Astrocyte (in vitro differentiated cells and primary cell): ENCODE measurements at regions not wholly inside any gene's neighbourhood (a gene's known extent, or its start where the extent isn't known, plus 50 kb on each side); places are given as distances from the start of the nearest gene placed in this dataset.
"Not testable (repeated sequence)": the region's sequence is repeated elsewhere in the genome, so short reads cannot be mapped to it uniquely, and the experiment has no call there.

Experiments used
- DNase-seq: peaks from one replicate; pipeline ENCODE4 v3.0.0-alpha.2; 2010; ENCODE audit warnings: low read depth
- FAIRE-seq: peaks from 2 replicates; lab custom pipeline; 2011; peaks lifted over from hg19 to GRCh38; lab: Jason Lieb, UNC
- H2AFZ ChIP-seq: 2 replicates; pipeline ENCODE4 v1.6.0; 2012; ENCODE audit warnings: low read depth, low read length, inconsistent platforms
- H3K27ac ChIP-seq: 2 replicates; pipeline ENCODE4 v1.5.1; 2011; ENCODE audit warnings: low read depth, low read length, inconsistent platforms
- H3K27me3 ChIP-seq: 2 replicates; pipeline ENCODE4 v1.6.0; 2011; ENCODE audit warnings: low read length, inconsistent platforms; ENCODE audit not compliant: insufficient read depth
- H3K36me3 ChIP-seq: 2 replicates; pipeline ENCODE4 v1.5.1; 2011; ENCODE audit warnings: low read length, inconsistent platforms; ENCODE audit not compliant: insufficient read depth
- H3K4me1 ChIP-seq: 2 replicates; pipeline ENCODE4 v1.5.1; 2011; ENCODE audit warnings: low read length, inconsistent platforms; ENCODE audit not compliant: insufficient read depth
- H3K4me2 ChIP-seq: 2 replicates; pipeline ENCODE4 v1.6.0; 2012; ENCODE audit warnings: low read length, inconsistent platforms
- H3K4me3 ChIP-seq: 2 replicates; pipeline ENCODE4 v1.5.1; 2011; ENCODE audit warnings: low read depth, mild to moderate bottlenecking, low read length, inconsistent platforms; ENCODE audit not compliant: insufficient read depth
- H3K79me2 ChIP-seq: 2 replicates; pipeline ENCODE4 v1.6.0; 2012; ENCODE audit warnings: mild to moderate bottlenecking, low read length, inconsistent platforms; ENCODE audit not compliant: insufficient read depth
- H3K9ac ChIP-seq: 2 replicates; pipeline ENCODE4 v1.6.0; 2012; ENCODE audit warnings: mild to moderate bottlenecking, low read length, inconsistent platforms
- H3K9me3 ChIP-seq: 2 replicates; pipeline ENCODE4 v1.5.1; 2012; ENCODE audit warnings: low read depth, mild to moderate bottlenecking, low read length, inconsistent platforms; ENCODE audit not compliant: insufficient read depth
- H4K20me1 ChIP-seq: 2 replicates; pipeline ENCODE4 v1.6.0; 2012; ENCODE audit warnings: low read length, inconsistent platforms; ENCODE audit not compliant: insufficient read depth
- H3K27ac Mint-ChIP-seq: one replicate; pipeline ENCODE4 v1.8.0; 2021; ENCODE audit warnings: mild to moderate bottlenecking, mixed read lengths; ENCODE audit not compliant: unreplicated experiment
- H3K27me3 Mint-ChIP-seq: one replicate; pipeline ENCODE4 v1.8.0; 2021; ENCODE audit warnings: low read depth, mixed read lengths; ENCODE audit not compliant: unreplicated experiment
- H3K36me3 Mint-ChIP-seq: one replicate; pipeline ENCODE4 v1.8.0; 2021; ENCODE audit warnings: low read depth, mixed read lengths; ENCODE audit not compliant: unreplicated experiment
- H3K4me1 Mint-ChIP-seq: one replicate; pipeline ENCODE4 v1.8.0; 2021; ENCODE audit warnings: low read depth, mixed read lengths; ENCODE audit not compliant: unreplicated experiment
- H3K4me3 Mint-ChIP-seq: one replicate; pipeline ENCODE4 v1.8.0; 2021; ENCODE audit warnings: mild to moderate bottlenecking, moderate library complexity, mixed read lengths; ENCODE audit not compliant: unreplicated experiment
- H3K9me3 Mint-ChIP-seq: one replicate; pipeline ENCODE4 v1.8.0; 2021; ENCODE audit warnings: mild to moderate bottlenecking, mixed read lengths; ENCODE audit not compliant: unreplicated experiment
- CTCF ChIP-seq: IDR thresholded peaks from 2 replicates; pipeline ENCODE4 v1.5.1; 2011; ENCODE audit warnings: low read depth, mild to moderate bottlenecking, inconsistent platforms, low read length, moderate library complexity; ENCODE audit not compliant: insufficient read depth
- EZH2 ChIP-seq: IDR thresholded peaks from 2 replicates; pipeline ENCODE4 v1.6.1; 2012; ENCODE audit warnings: mild to moderate bottlenecking, low read length, inconsistent platforms; ENCODE audit not compliant: insufficient read depth

- Histone ChIP-seq H3K4me1 (no peaks in the 10 kb centered on the region), H3K27me3 (no peaks in the 10 kb centered on the region), H3K9ac (no peak overlapping the region), H3K27ac (no peak overlapping the region), H3K9me3 (peaks cover 13% of the 10 kb centered on the region), H3K79me2 (no peaks in the 10 kb centered on the region), H3K4me3 (no peak overlapping the region), H2AFZ (no peak overlapping the region), H4K20me1 (no peaks in the 10 kb centered on the region), H3K36me3 (no peaks in the 10 kb centered on the region), H3K4me2 (no peak overlapping the region)
- no peak for FAIRE-seq
- Mint-ChIP-seq H3K4me3 (no peak overlapping the region), H3K36me3 (peaks cover 2% of the 10 kb centered on the region), H3K27me3 (peaks cover 3% of the 10 kb centered on the region), H3K9me3 (no peaks in the 10 kb centered on the region), H3K27ac (no peak overlapping the region), H3K4me1 (no peaks in the 10 kb centered on the region)
- no peak for TF ChIP-seq CTCF
- TF ChIP-seq EZH2: no peak
- no peak for DNase-seq
Measured at GRCh38 chr12:131539381-131539780, 171.5 kb upstream of the SFSWAP start.

DNA sequence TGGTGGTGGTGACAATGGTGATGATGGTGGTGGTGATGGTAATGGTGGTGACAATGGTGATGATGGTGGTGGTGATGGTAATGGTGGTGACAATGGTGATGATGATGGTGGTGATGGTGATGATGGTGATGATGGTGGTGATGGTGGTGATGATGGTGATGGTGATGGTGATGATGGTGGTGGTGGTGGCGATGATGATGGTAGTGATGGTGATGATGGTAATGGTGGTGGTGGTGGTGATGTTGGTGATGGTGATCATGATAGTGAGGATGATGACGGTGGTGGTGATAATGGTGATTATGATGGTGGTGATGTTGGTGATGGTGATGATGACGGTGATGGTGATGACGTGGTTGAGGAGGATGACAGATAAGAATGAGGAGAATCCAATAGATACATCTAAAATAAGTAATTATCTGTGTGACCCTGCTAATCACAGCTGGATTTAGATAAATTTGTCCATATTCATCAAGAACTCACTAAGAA lies 170.7 kb upstream of the SFSWAP start:
- H3K9me3 ChIP-seq: peaks cover 13% of the 10 kb centered on the region
- H3K4me2 ChIP-seq: no peak overlapping the region
- H3K36me3 ChIP-seq: no peaks in the 10 kb centered on the region
- DNase-seq: no peak
- H4K20me1 ChIP-seq: no peaks in the 10 kb centered on the region
- no peak overlapping the region for H3K4me3 ChIP-seq
- no peak for FAIRE-seq
- Mint-ChIP-seq H3K27ac (no peak overlapping the region), H3K4me3 (no peak overlapping the region), H3K36me3 (peaks cover 2% of the 10 kb centered on the region), H3K27me3 (peaks cover 3% of the 10 kb centered on the region), H3K9me3 (peaks cover 2% of the 10 kb centered on the region), H3K4me1 (no peaks in the 10 kb centered on the region)
- H2AFZ ChIP-seq: no peak overlapping the region
- H3K27ac ChIP-seq: no peak overlapping the region
- TF ChIP-seq CTCF: no peak
- no peak for TF ChIP-seq EZH2
- H3K9ac ChIP-seq: no peak overlapping the region
- H3K4me1 ChIP-seq: no peaks in the 10 kb centered on the region
- no peaks in the 10 kb centered on the region for H3K79me2 ChIP-seq
- no peaks in the 10 kb centered on the region for H3K27me3 ChIP-seq

GRCh38 chr12:131541512-131541911 lies 169.4 kb upstream of the SFSWAP start:
- not testable (repeated sequence) for H3K4me1 Mint-ChIP-seq, H3K9me3 Mint-ChIP-seq, DNase-seq, H3K79me2 ChIP-seq, H3K4me2 ChIP-seq, H3K4me3 Mint-ChIP-seq, FAIRE-seq, H3K27ac ChIP-seq, H2AFZ ChIP-seq, H3K4me1 ChIP-seq, H3K4me3 ChIP-seq, H3K36me3 Mint-ChIP-seq, H3K27me3 ChIP-seq, H3K27ac Mint-ChIP-seq, H3K9ac ChIP-seq, H3K36me3 ChIP-seq, H4K20me1 ChIP-seq
- peaks cover 11% of the 10 kb centered on the region for H3K27me3 Mint-ChIP-seq
- peaks cover 13% of the 10 kb centered on the region for H3K9me3 ChIP-seq
